ENCODE measurements at regions not wholly inside any gene's neighbourhood (a gene's known extent, or its start where the extent isn't known, plus 50 kb on each side); places are given as distances from the start of the nearest gene placed in this dataset.
"Not testable (repeated sequence)": the region's sequence is repeated elsewhere in the genome, so short reads cannot be mapped to it uniquely, and the experiment has no call there.

GRCh38 chr4:69362351-69362750 is 82.1 kb downstream of the UGT2B28 start:
- no peak overlapping the region for H3K14ac ChIP-seq (replicated peaks; ENCODE audit: low read depth, low read length)
- no peak overlapping the region for H3K4me2 ChIP-seq (ENCODE audit: low read depth, low read length)
- H2AK5ac ChIP-seq (ENCODE audit: low read depth, low read length) = no peak overlapping the region
- intact Hi-C loops (cut with micrococcal nuclease) (no loop called here), in situ Hi-C loops (cut with MboI; ENCODE audit: low sequenced_read_pairs) (no loop called here), dilution Hi-C loops (cut with HindIII; ENCODE audit: low sequenced_read_pairs, unreplicated experiment) (no loop called here)
- no peak overlapping the region for H3K23ac ChIP-seq (ENCODE audit: low read depth, low read length)
- H2AK9ac ChIP-seq (replicated peaks; ENCODE audit: low read depth, low read length, poor library complexity) = no peak overlapping the region
- H2BK15ac ChIP-seq (ENCODE audit: low read depth, low read length) = no peak overlapping the region
- ATAC-seq (ENCODE audit: low read depth) = no peak
- H4K91ac ChIP-seq (ENCODE audit: insufficient read depth, low read depth, low read length) = no peak overlapping the region
- no peak overlapping the region for H3K4ac ChIP-seq (ENCODE audit: low read depth, low read length)
- no peaks in the 10 kb centered on the region for H3K36me3 ChIP-seq (ENCODE audit: control insufficient read depth, insufficient read depth, low read length)
- no peaks in the 10 kb centered on the region for H3K9me1 ChIP-seq (ENCODE audit: insufficient read depth, low read length)
- no peak overlapping the region for H4K5ac ChIP-seq (ENCODE audit: low read depth, low read length)
- H4K8ac ChIP-seq (ENCODE audit: low read depth in 2 of 2, low read length in 2 of 2) = no peak overlapping the region
- H3K79me1 ChIP-seq (ENCODE audit: low read depth in 1 of 2, low read length in 2 of 2) = no peaks in the 10 kb centered on the region
- no peak overlapping the region for H3K27ac ChIP-seq (ENCODE audit: insufficient read depth, low read length)
- no peak overlapping the region for H2AFZ ChIP-seq (replicated peaks; ENCODE audit: low read length, poor library complexity)
- TF ChIP-seq FOS (IDR thresholded peaks at IDR 0.05; ENCODE audit: low read depth, low read length) = no peak
- TF ChIP-seq NFE2L2 (IDR thresholded peaks at IDR 0.05; ENCODE audit: low read depth, low read length) = no peak
- no peak for TF ChIP-seq SMC3 (IDR thresholded peaks at IDR 0.05; ENCODE audit: low read depth, low read length)
- TF ChIP-seq CTCF (conservative IDR thresholded peaks at IDR 0.05; ENCODE audit: low read depth, low read length) = no peak
- TF ChIP-seq USF2 (IDR thresholded peaks at IDR 0.05; ENCODE audit: low read depth, low read length) = no peak
- no peak for TF ChIP-seq POLR2A (IDR thresholded peaks at IDR 0.05; ENCODE audit: low read depth, low read length)
- TF ChIP-seq MAFK (IDR thresholded peaks at IDR 0.05; ENCODE audit: low read depth, low read length) = no peak
- TF ChIP-seq RFX5 (IDR thresholded peaks at IDR 0.05; ENCODE audit: low read depth, low read length) = no peak
- H3K18ac ChIP-seq (ENCODE audit: low read depth, low read length) = no peak overlapping the region
- H3K4me1 ChIP-seq (ENCODE audit: control insufficient read depth, insufficient read depth, low read length) = no peaks in the 10 kb centered on the region
- H3K27me3 ChIP-seq (ENCODE audit: control insufficient read depth, insufficient read depth, low read length) = no peaks in the 10 kb centered on the region
- H3K56ac ChIP-seq (ENCODE audit: extremely low read depth, insufficient read depth, low read length) = no peak overlapping the region
- no CpG with 5 or more reads among the region's 3 CpGs for WGBS, 2 experiments (ENCODE audit: extremely low coverage in 2 of 2, insufficient read length in 1 of 2)
- H2BK120ac ChIP-seq (ENCODE audit: low read depth, low read length) = no peak overlapping the region
- H3K4me3 ChIP-seq (ENCODE audit: insufficient read depth, low read depth, low read length) = no peak overlapping the region
- ChIA-PET CTCF (no interaction called here), POLR2A (ENCODE audit: unreplicated experiment) (no interaction called here)
- no peaks in the 10 kb centered on the region for H3K9me3 ChIP-seq (ENCODE audit: control insufficient read depth, insufficient read depth, low read length)
- H4K20me1 ChIP-seq (ENCODE audit: insufficient read depth, low read length) = no peaks in the 10 kb centered on the region
- H2BK20ac ChIP-seq (ENCODE audit: low read depth, low read length) = no peak overlapping the region
- no TSS peak for BruUV-seq (replicated peaks)
- no peak overlapping the region for H3K9ac ChIP-seq (ENCODE audit: low read depth, low read length)
- no peak overlapping the region for H2BK5ac ChIP-seq (ENCODE audit: low read depth, low read length, poor library complexity, severe bottlenecking)
- no peak for DNase-seq

- H3K18ac ChIP-seq (ENCODE audit: low read depth, low read length); H3K4me3 ChIP-seq (ENCODE audit: insufficient read depth, low read depth, low read length); CTCF ChIA-PET; dilution Hi-C loops (cut with HindIII; ENCODE audit: low sequenced_read_pairs, unreplicated experiment); H4K5ac ChIP-seq (ENCODE audit: low read depth, low read length); POLR2A ChIA-PET (ENCODE audit: unreplicated experiment); DNase-seq; H3K79me1 ChIP-seq (ENCODE audit: low read depth in 1 of 2, low read length in 2 of 2); H3K23ac ChIP-seq (ENCODE audit: low read depth, low read length); H3K4ac ChIP-seq (ENCODE audit: low read depth, low read length); H3K4me2 ChIP-seq (ENCODE audit: low read depth, low read length); H3K27me3 ChIP-seq (ENCODE audit: control insufficient read depth, insufficient read depth, low read length); BruUV-seq (replicated peaks); H4K91ac ChIP-seq (ENCODE audit: insufficient read depth, low read depth, low read length); ATAC-seq (ENCODE audit: low read depth); H2BK5ac ChIP-seq (ENCODE audit: low read depth, low read length, poor library complexity, severe bottlenecking); H3K9me1 ChIP-seq (ENCODE audit: insufficient read depth, low read length); H4K20me1 ChIP-seq (ENCODE audit: insufficient read depth, low read length); in situ Hi-C loops (cut with MboI; ENCODE audit: low sequenced_read_pairs); H2AFZ ChIP-seq (replicated peaks; ENCODE audit: low read length, poor library complexity); H2AK9ac ChIP-seq (replicated peaks; ENCODE audit: low read depth, low read length, poor library complexity); H3K36me3 ChIP-seq (ENCODE audit: control insufficient read depth, insufficient read depth, low read length); H3K27ac ChIP-seq (ENCODE audit: insufficient read depth, low read length); H3K4me1 ChIP-seq (ENCODE audit: control insufficient read depth, insufficient read depth, low read length); H4K8ac ChIP-seq (ENCODE audit: low read depth in 2 of 2, low read length in 2 of 2); H3K14ac ChIP-seq (replicated peaks; ENCODE audit: low read depth, low read length); H2BK120ac ChIP-seq (ENCODE audit: low read depth, low read length); H3K9ac ChIP-seq (ENCODE audit: low read depth, low read length); H2BK15ac ChIP-seq (ENCODE audit: low read depth, low read length); H2AK5ac ChIP-seq (ENCODE audit: low read depth, low read length); H2BK20ac ChIP-seq (ENCODE audit: low read depth, low read length); H3K56ac ChIP-seq (ENCODE audit: extremely low read depth, insufficient read depth, low read length); H3K9me3 ChIP-seq (ENCODE audit: control insufficient read depth, insufficient read depth, low read length): not testable (repeated sequence)
- no CpG with 5 or more reads among the region's 2 CpGs for WGBS, 2 experiments (ENCODE audit: extremely low coverage in 2 of 2, insufficient read length in 1 of 2)
- intact Hi-C loops (cut with micrococcal nuclease) = loop anchor here (2.0 kb wide), 1 partner anchor 111 kb away; no protein-coding TSS in a partner anchor
Measured at GRCh38 chr4:69367664-69368063, 87.4 kb downstream of the UGT2B28 start.

Measured in IMR-90 (cell line).